Progenitor cell of endocrine pancreas (in vitro differentiated cells): ENCODE measurements at regions not wholly inside any gene's neighbourhood (a gene's known extent, or its start where the extent isn't known, plus 50 kb on each side); places are given as distances from the start of the nearest gene placed in this dataset.

Experiments
- DNase-seq: peaks from one replicate; pipeline ENCODE4 v3.0.0; 2021; ENCODE audit warnings: low spot score; ENCODE audit not compliant: unreplicated experiment
- H3K27ac Mint-ChIP-seq: 2 replicates; pipeline ENCODE4 v1.8.0; 2021; ENCODE audit warnings: mild to moderate bottlenecking, moderate library complexity, mixed read lengths
- H3K27me3 Mint-ChIP-seq: 2 replicates; pipeline ENCODE4 v1.8.0; 2021; ENCODE audit warnings: mixed read lengths
- H3K36me3 Mint-ChIP-seq: 2 replicates; pipeline ENCODE4 v1.8.0; 2022; ENCODE audit warnings: mixed read lengths; ENCODE audit not compliant: insufficient read depth
- H3K4me1 Mint-ChIP-seq: 2 replicates; pipeline ENCODE4 v1.8.0; 2021; ENCODE audit warnings: low read depth, mixed read lengths
- H3K4me3 Mint-ChIP-seq: 2 replicates; pipeline ENCODE4 v1.8.0; 2021; ENCODE audit warnings: low read depth, mild to moderate bottlenecking, moderate library complexity, mixed read lengths
- H3K9me3 Mint-ChIP-seq: 2 replicates; pipeline ENCODE4 v1.8.0; 2021; ENCODE audit warnings: low read depth, mixed read lengths
- CTCF ChIP-seq: fragments of 200-600 bp; sonication (generic); IDR thresholded peaks from one replicate; pipeline ENCODE4 v1.5.0; 2021; ENCODE audit warnings: antibody characterized with exemption, mild to moderate bottlenecking; ENCODE audit not compliant: unreplicated experiment

GRCh38 chr20:22495789-22496188, 88.6 kb downstream of the FOXA2 start:
- H3K27me3 Mint-ChIP-seq = no peaks in the 10 kb centered on the region

GRCh38 chr20:22495172-22495571, 89.2 kb downstream of the FOXA2 start:
- Mint-ChIP-seq H3K4me1 (peaks cover 35% of the 10 kb centered on the region), H3K27ac (no peak overlapping the region), H3K27me3 (no peaks in the 10 kb centered on the region), H3K9me3 (no peaks in the 10 kb centered on the region), H3K36me3 (no peaks in the 10 kb centered on the region), H3K4me3 (no peak overlapping the region)
- DNase-seq = no peak
- TF ChIP-seq CTCF = no peak

More at GRCh38 chr20:22495789-22496188, 88.6 kb downstream of the FOXA2 start:
- Mint-ChIP-seq H3K4me1 (peaks cover 32% of the 10 kb centered on the region), H3K27ac (no peak overlapping the region), H3K36me3 (no peaks in the 10 kb centered on the region), H3K4me3 (no peak overlapping the region), H3K9me3 (no peaks in the 10 kb centered on the region)
- TF ChIP-seq CTCF = no peak
- DNase-seq = no peak

GRCh38 chr20:22492497-22492896, 91.9 kb downstream of the FOXA2 start:
- Mint-ChIP-seq H3K9me3 (peaks cover 6% of the 10 kb centered on the region), H3K4me3 (no peak overlapping the region), H3K36me3 (peaks cover 3% of the 10 kb centered on the region), H3K27me3 (no peaks in the 10 kb centered on the region), H3K27ac (peak overlapping the region; percentile 99), H3K4me1 (peaks cover 44% of the 10 kb centered on the region)
- peak; percentile 6 for TF ChIP-seq CTCF
- no peak for DNase-seq

GRCh38 chr20:22491194-22491505, 93.2 kb downstream of the FOXA2 start:
- Mint-ChIP-seq H3K27ac (peak overlapping the region; percentile 99), H3K4me1 (peaks cover 52% of the 10 kb centered on the region), H3K9me3 (peaks cover 9% of the 10 kb centered on the region), H3K36me3 (peaks cover 3% of the 10 kb centered on the region), H3K27me3 (no peaks in the 10 kb centered on the region), H3K4me3 (no peak overlapping the region)
- no peak for TF ChIP-seq CTCF
- no peak for DNase-seq

- DNase-seq = peak; percentile 93
Measured at GRCh38 chr20:22490287-22491193, 93.8 kb downstream of the FOXA2 start.

More at GRCh38 chr20:22490287-22491193, 93.8 kb downstream of the FOXA2 start:
- TF ChIP-seq CTCF = peak; percentile 27
- peaks cover 56% of the 10 kb centered on the region for H3K4me1 Mint-ChIP-seq
- peak overlapping the region; percentile 99 for H3K27ac Mint-ChIP-seq
- H3K9me3 Mint-ChIP-seq = peaks cover 9% of the 10 kb centered on the region
- no peaks in the 10 kb centered on the region for H3K27me3 Mint-ChIP-seq
- peak overlapping the region; percentile 61 for H3K4me3 Mint-ChIP-seq
- peaks cover 3% of the 10 kb centered on the region for H3K36me3 Mint-ChIP-seq
